ENCODE measurements at regions not wholly inside any gene's neighbourhood (a gene's known extent, or its start where the extent isn't known, plus 50 kb on each side); places are given as distances from the start of the nearest gene placed in this dataset.

DNA sequence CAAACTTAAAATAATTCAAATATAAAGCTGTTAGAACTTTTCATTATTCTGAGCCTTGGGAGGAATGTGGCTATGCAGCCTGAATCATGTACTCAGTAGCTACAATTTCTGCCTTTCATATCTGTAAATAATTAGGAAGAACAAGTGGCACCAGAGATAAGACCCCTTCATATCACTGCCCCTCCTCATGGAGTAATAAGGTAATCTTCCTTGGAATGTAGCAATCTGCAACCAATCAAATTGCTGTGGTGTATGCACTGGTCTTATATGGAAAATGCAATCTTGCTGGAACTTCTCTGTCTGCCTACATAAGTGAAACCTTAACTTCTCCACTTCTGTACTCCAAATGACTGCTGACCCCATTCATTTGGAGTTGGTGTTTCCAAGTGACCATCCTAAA lies 104.4 kb upstream of the VANGL1 start:
- TF ChIP-seq, protein P1, sequence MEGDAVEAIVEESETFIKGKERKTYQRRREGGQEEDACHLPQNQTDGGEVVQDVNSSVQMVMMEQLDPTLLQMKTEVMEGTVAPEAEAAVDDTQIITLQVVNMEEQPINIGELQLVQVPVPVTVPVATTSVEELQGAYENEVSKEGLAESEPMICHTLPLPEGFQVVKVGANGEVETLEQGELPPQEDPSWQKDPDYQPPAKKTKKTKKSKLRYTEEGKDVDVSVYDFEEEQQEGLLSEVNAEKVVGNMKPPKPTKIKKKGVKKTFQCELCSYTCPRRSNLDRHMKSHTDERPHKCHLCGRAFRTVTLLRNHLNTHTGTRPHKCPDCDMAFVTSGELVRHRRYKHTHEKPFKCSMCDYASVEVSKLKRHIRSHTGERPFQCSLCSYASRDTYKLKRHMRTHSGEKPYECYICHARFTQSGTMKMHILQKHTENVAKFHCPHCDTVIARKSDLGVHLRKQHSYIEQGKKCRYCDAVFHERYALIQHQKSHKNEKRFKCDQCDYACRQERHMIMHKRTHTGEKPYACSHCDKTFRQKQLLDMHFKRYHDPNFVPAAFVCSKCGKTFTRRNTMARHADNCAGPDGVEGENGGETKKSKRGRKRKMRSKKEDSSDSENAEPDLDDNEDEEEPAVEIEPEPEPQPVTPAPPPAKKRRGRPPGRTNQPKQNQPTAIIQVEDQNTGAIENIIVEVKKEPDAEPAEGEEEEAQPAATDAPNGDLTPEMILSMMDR (IDR thresholded peaks at IDR 0.05; ENCODE audit: low read depth, low read length, missing input control): no peak
- TF ChIP-seq RAD21 (IDR thresholded peaks at IDR 0.05): no peak
- TF ChIP-seq GABPA (IDR thresholded peaks at IDR 0.05 in 1 of 2, conservative IDR thresholded peaks at IDR 0.05 in 1 of 2): no peak

Data from liver (tissue), 3 donors.